ENCODE measurements at regions not wholly inside any gene's neighbourhood (a gene's known extent, or its start where the extent isn't known, plus 50 kb on each side); places are given as distances from the start of the nearest gene placed in this dataset.
A peak's percentile ranks its signal among the peaks of the same experiment; 100 is the strongest.
"Not testable (repeated sequence)": the region's sequence is repeated elsewhere in the genome, so short reads cannot be mapped to it uniquely, and the experiment has no call there.

GRCh38 chr3:127046690-127047089, 63.8 kb downstream of the PLXNA1 start:
- 96% methylated on average over 18 of the region's 28 CpGs for WGBS (ENCODE audit: insufficient coverage)
- H3K9me3 ChIP-seq (replicated peaks; ENCODE audit: control insufficient read depth, low read depth, low read length); H3K27ac ChIP-seq (ENCODE audit: low read length); H3K4me3 ChIP-seq (ENCODE audit: low read length); DNase-seq; H3K36me3 ChIP-seq (ENCODE audit: control insufficient read depth, insufficient read depth, low read length); H3K27me3 ChIP-seq (ENCODE audit: control insufficient read depth, insufficient read depth, low read length): not testable (repeated sequence)
- H3K4me1 ChIP-seq (ENCODE audit: control insufficient read depth, insufficient read depth, low read length), result peaks cover 22% of the 10 kb centered on the region

- Histone ChIP-seq H3K9me3 (replicated peaks; ENCODE audit: control insufficient read depth, low read depth, low read length) (no peaks in the 10 kb centered on the region), H3K4me3 (ENCODE audit: low read length) (no peak overlapping the region), H3K4me1 (ENCODE audit: control insufficient read depth, insufficient read depth, low read length) (peaks cover 35% of the 10 kb centered on the region), H3K36me3 (ENCODE audit: control insufficient read depth, insufficient read depth, low read length) (no peaks in the 10 kb centered on the region), H3K27me3 (ENCODE audit: control insufficient read depth, insufficient read depth, low read length) (peaks cover 2% of the 10 kb centered on the region), H3K27ac (ENCODE audit: low read length) (no peak overlapping the region)
- no peak for DNase-seq
- 82% methylated on average over 3 of the region's 5 CpGs for WGBS (ENCODE audit: insufficient coverage)
Observed at GRCh38 chr3:127049393-127049792, 66.5 kb downstream of the PLXNA1 start.

DNA sequence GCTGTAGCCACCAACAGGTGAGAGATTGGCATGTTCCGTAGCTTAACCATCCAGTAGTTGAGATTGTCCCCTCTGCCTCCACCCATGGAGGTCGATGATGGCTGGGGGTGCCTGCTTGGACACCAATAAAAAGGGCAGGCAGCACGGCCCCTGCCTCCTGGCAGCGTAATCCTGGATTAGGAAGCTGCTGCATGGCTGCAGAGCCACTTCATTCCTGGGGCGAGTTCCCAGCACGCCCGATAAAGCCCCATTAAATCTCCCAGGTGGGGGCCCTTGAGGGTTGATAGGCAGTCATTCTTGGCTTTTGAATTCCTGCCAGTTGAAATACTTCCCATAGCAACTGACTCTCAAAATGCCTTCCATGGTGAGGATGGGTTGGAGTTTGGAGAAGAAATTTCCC, 67.8 kb downstream of the PLXNA1 start:
- H3K9me3 ChIP-seq (replicated peaks; ENCODE audit: control insufficient read depth, low read depth, low read length), result no peaks in the 10 kb centered on the region
- peaks cover 2% of the 10 kb centered on the region for H3K27me3 ChIP-seq (ENCODE audit: control insufficient read depth, insufficient read depth, low read length)
- WGBS (ENCODE audit: insufficient coverage), result 93% methylated on average over 2 of the region's 7 CpGs
- H3K27ac ChIP-seq (ENCODE audit: low read length), result no peak overlapping the region
- DNase-seq, result no peak
- no peaks in the 10 kb centered on the region for H3K36me3 ChIP-seq (ENCODE audit: control insufficient read depth, insufficient read depth, low read length)
- H3K4me1 ChIP-seq (ENCODE audit: control insufficient read depth, insufficient read depth, low read length), result peaks cover 26% of the 10 kb centered on the region
- no peak overlapping the region for H3K4me3 ChIP-seq (ENCODE audit: low read length)

- Histone ChIP-seq H3K4me3 (ENCODE audit: low read length) (no peak overlapping the region), H3K27ac (ENCODE audit: low read length) (peak overlapping the region; percentile 13), H3K27me3 (ENCODE audit: control insufficient read depth, insufficient read depth, low read length) (peaks cover 2% of the 10 kb centered on the region), H3K4me1 (ENCODE audit: control insufficient read depth, insufficient read depth, low read length) (peaks cover 26% of the 10 kb centered on the region), H3K9me3 (replicated peaks; ENCODE audit: control insufficient read depth, low read depth, low read length) (peaks cover 10% of the 10 kb centered on the region), H3K36me3 (ENCODE audit: control insufficient read depth, insufficient read depth, low read length) (no peaks in the 10 kb centered on the region)
- DNase-seq, result peak; percentile 94
- 31% methylated on average over 15 of the region's 15 CpGs for WGBS (ENCODE audit: insufficient coverage)
Observed at GRCh38 chr3:127052121-127052561, 69.2 kb downstream of the PLXNA1 start.

DNA sequence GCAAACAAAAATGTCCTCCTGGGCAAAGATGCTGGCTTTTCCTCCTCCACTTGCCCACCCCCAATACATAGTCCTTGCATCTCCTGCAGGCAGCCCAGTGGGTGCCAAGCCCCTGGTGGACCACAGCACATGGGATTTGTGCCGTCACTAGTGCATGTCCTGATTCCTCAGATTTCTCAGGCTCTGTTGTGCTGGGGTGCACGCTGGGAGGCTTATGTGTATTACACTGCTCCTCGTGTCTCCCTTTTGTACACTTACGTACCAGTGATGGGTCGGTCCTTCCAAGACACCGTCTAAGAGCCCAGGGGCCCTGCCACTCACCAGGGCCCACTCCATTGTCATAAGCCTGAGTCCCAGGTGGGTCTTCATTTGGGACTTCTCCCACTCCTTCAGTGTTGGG, 70.1 kb downstream of the PLXNA1 start:
- WGBS (ENCODE audit: insufficient coverage), result 51% methylated on average over 6 of the region's 6 CpGs
- DNase-seq, result peak; percentile 37

DNA sequence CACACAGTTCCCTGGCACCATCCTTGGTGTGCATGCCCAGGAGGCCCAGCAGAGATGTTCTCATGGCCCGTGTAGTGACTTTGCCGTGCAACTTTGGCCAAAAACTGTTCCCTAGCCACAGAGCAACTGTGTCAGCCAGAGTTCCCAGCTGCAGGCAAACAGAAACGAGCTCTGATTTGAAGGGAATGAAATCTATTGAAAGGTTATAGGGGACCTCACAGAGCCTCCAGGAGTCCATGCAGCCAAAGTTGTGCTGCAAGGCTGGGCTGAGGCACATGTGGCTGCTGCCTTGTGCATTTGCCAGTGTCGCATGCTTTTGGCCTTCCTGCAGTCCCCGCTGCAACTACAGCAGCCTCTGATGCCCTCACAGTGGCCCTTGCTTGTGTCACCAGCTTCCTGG, 70.5 kb downstream of the PLXNA1 start:
- Histone ChIP-seq H3K27ac (ENCODE audit: low read length) (peak overlapping the region; percentile 42), H3K4me1 (ENCODE audit: control insufficient read depth, insufficient read depth, low read length) (peaks cover 26% of the 10 kb centered on the region), H3K36me3 (ENCODE audit: control insufficient read depth, insufficient read depth, low read length) (no peaks in the 10 kb centered on the region), H3K9me3 (replicated peaks; ENCODE audit: control insufficient read depth, low read depth, low read length) (peaks cover 16% of the 10 kb centered on the region), H3K27me3 (ENCODE audit: control insufficient read depth, insufficient read depth, low read length) (peaks cover 2% of the 10 kb centered on the region), H3K4me3 (ENCODE audit: low read length) (no peak overlapping the region)
- peak; percentile 84 for DNase-seq
- WGBS (ENCODE audit: insufficient coverage), result 44% methylated on average over 5 of the region's 5 CpGs

More for the DNA sequence above, 70.1 kb downstream of the PLXNA1 start:
- Histone ChIP-seq H3K9me3 (replicated peaks; ENCODE audit: control insufficient read depth, low read depth, low read length) (peaks cover 16% of the 10 kb centered on the region), H3K4me3 (ENCODE audit: low read length) (no peak overlapping the region), H3K36me3 (ENCODE audit: control insufficient read depth, insufficient read depth, low read length) (no peaks in the 10 kb centered on the region), H3K27ac (ENCODE audit: low read length) (peak overlapping the region; percentile 42), H3K4me1 (ENCODE audit: control insufficient read depth, insufficient read depth, low read length) (peaks cover 26% of the 10 kb centered on the region), H3K27me3 (ENCODE audit: control insufficient read depth, insufficient read depth, low read length) (peaks cover 2% of the 10 kb centered on the region)

GRCh38 chr3:127053979-127054378, 71.1 kb downstream of the PLXNA1 start:
- Histone ChIP-seq H3K4me3 (ENCODE audit: low read length) (no peak overlapping the region), H3K4me1 (ENCODE audit: control insufficient read depth, insufficient read depth, low read length) (peaks cover 26% of the 10 kb centered on the region), H3K36me3 (ENCODE audit: control insufficient read depth, insufficient read depth, low read length) (no peaks in the 10 kb centered on the region), H3K27ac (ENCODE audit: low read length) (no peak overlapping the region), H3K9me3 (replicated peaks; ENCODE audit: control insufficient read depth, low read depth, low read length) (peaks cover 16% of the 10 kb centered on the region), H3K27me3 (ENCODE audit: control insufficient read depth, insufficient read depth, low read length) (peaks cover 2% of the 10 kb centered on the region)
- DNase-seq, result no peak
- WGBS (ENCODE audit: insufficient coverage), result 45% methylated on average over 2 of the region's 4 CpGs

GRCh38 chr3:127056281-127056680, 73.4 kb downstream of the PLXNA1 start:
- no peak for DNase-seq
- WGBS (ENCODE audit: insufficient coverage), result 92% methylated on average over 17 of the region's 17 CpGs
- Histone ChIP-seq H3K9me3 (replicated peaks; ENCODE audit: control insufficient read depth, low read depth, low read length) (peaks cover 16% of the 10 kb centered on the region), H3K27ac (ENCODE audit: low read length) (no peak overlapping the region), H3K4me3 (ENCODE audit: low read length) (no peak overlapping the region), H3K27me3 (ENCODE audit: control insufficient read depth, insufficient read depth, low read length) (peaks cover 2% of the 10 kb centered on the region), H3K36me3 (ENCODE audit: control insufficient read depth, insufficient read depth, low read length) (no peaks in the 10 kb centered on the region), H3K4me1 (ENCODE audit: control insufficient read depth, insufficient read depth, low read length) (peaks cover 26% of the 10 kb centered on the region)

DNA sequence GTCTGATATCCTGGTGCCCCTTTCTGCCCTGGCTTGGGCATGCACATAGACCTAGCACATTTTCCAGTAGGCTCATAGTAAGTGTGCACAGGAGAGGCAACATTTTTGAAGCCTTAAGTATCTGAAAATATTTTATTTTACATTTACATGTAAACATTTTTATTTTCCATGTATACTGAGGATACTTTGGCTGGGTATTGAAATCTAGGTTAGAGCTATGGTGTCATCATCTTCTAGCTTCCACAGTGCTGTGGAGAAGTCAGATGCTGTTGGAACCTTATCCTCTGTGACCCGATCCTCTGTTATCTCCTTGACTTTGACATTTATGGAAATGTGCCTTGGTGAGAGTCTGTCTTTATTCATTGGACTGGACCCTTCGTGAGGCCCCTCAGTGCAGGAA, 74.1 kb downstream of the PLXNA1 start:
- Histone ChIP-seq H3K27ac (ENCODE audit: low read length) (no peak overlapping the region), H3K27me3 (ENCODE audit: control insufficient read depth, insufficient read depth, low read length) (peaks cover 5% of the 10 kb centered on the region), H3K4me1 (ENCODE audit: control insufficient read depth, insufficient read depth, low read length) (peaks cover 21% of the 10 kb centered on the region), H3K9me3 (replicated peaks; ENCODE audit: control insufficient read depth, low read depth, low read length) (peaks cover 16% of the 10 kb centered on the region), H3K36me3 (ENCODE audit: control insufficient read depth, insufficient read depth, low read length) (no peaks in the 10 kb centered on the region), H3K4me3 (ENCODE audit: low read length) (no peak overlapping the region)
- DNase-seq, result no peak
- 60% methylated on average over 1 of the region's 2 CpGs for WGBS (ENCODE audit: insufficient coverage)

- Histone ChIP-seq H3K4me3 (ENCODE audit: low read length) (no peak overlapping the region), H3K27me3 (ENCODE audit: control insufficient read depth, insufficient read depth, low read length) (peaks cover 4% of the 10 kb centered on the region), H3K9me3 (replicated peaks; ENCODE audit: control insufficient read depth, low read depth, low read length) (peaks cover 16% of the 10 kb centered on the region), H3K4me1 (ENCODE audit: control insufficient read depth, insufficient read depth, low read length) (no peaks in the 10 kb centered on the region), H3K36me3 (ENCODE audit: control insufficient read depth, insufficient read depth, low read length) (no peaks in the 10 kb centered on the region), H3K27ac (ENCODE audit: low read length) (no peak overlapping the region)
- WGBS (ENCODE audit: insufficient coverage), result no CpG with 5 or more reads among the region's 4 CpGs
- DNase-seq, result peak; percentile 56
Observed at GRCh38 chr3:127059072-127059471, 76.2 kb downstream of the PLXNA1 start.

- no peak overlapping the region for H3K4me3 ChIP-seq (ENCODE audit: low read length)
- peaks cover 7% of the 10 kb centered on the region for H3K27me3 ChIP-seq (ENCODE audit: control insufficient read depth, insufficient read depth, low read length)
- WGBS (ENCODE audit: insufficient coverage), result 75% methylated on average over 1 of the region's 6 CpGs
- peaks cover 11% of the 10 kb centered on the region for H3K9me3 ChIP-seq (replicated peaks; ENCODE audit: control insufficient read depth, low read depth, low read length)
- no peak overlapping the region for H3K27ac ChIP-seq (ENCODE audit: low read length)
- no peak for DNase-seq
- H3K4me1 ChIP-seq (ENCODE audit: control insufficient read depth, insufficient read depth, low read length), result peaks cover 8% of the 10 kb centered on the region
- no peaks in the 10 kb centered on the region for H3K36me3 ChIP-seq (ENCODE audit: control insufficient read depth, insufficient read depth, low read length)
Observed at GRCh38 chr3:127061641-127062040, 78.7 kb downstream of the PLXNA1 start.

Data from muscle of leg (tissue), 3 donors.